ENCODE measurements at regions not wholly inside any gene's neighbourhood (a gene's known extent, or its start where the extent isn't known, plus 50 kb on each side); places are given as distances from the start of the nearest gene placed in this dataset.

- Histone ChIP-seq H3K79me2 (ENCODE audit: control insufficient read depth, insufficient read depth, low read length) (no peaks in the 10 kb centered on the region), H3K9ac (ENCODE audit: control insufficient read depth, extremely low read depth, insufficient read depth, low read length) (no peak overlapping the region), H3K36me3 (ENCODE audit: control insufficient read depth in 2 of 2, extremely low read depth in 1 of 2, insufficient read depth in 2 of 2, low read length in 2 of 2) (no peaks in the 10 kb centered on the region), H4K20me1 (ENCODE audit: control insufficient read depth, extremely low read depth, insufficient read depth, low read length) (no peaks in the 10 kb centered on the region), H3K9me1 (ENCODE audit: control insufficient read depth, extremely low read depth, insufficient read depth, low read length) (no peaks in the 10 kb centered on the region), H3K9me3 (ENCODE audit: control insufficient read depth, low read depth, low read length) (peaks cover 3% of the 10 kb centered on the region), H3K27me3 (ENCODE audit: control insufficient read depth, extremely low read depth, insufficient read depth, low read length) (no peaks in the 10 kb centered on the region), H3K4me1 (ENCODE audit: control insufficient read depth, extremely low read depth, insufficient read depth, low read length) (no peaks in the 10 kb centered on the region), H2AFZ (ENCODE audit: control insufficient read depth, low read length) (no peak overlapping the region), H3K4me3 (ENCODE audit: control insufficient read depth in 2 of 3, extremely low read depth in 1 of 3, insufficient read depth in 2 of 3, low read depth in 1 of 3, low read length in 3 of 3) (no peak overlapping the region), H3K27ac (ENCODE audit: control insufficient read depth, insufficient read depth, low read length) (no peak overlapping the region), H3K4me2 (ENCODE audit: control insufficient read depth, extremely low read depth, insufficient read depth, low read depth, low read length) (no peak overlapping the region)
- TF ChIP-seq EZH2 (IDR thresholded peaks at IDR 0.05; ENCODE audit: low read length) (no peak), CTCF (optimal IDR thresholded peaks at IDR 0.05 in 1 of 3, IDR thresholded peaks at IDR 0.05 in 1 of 3, conservative IDR thresholded peaks at IDR 0.05 in 1 of 3; ENCODE audit: extremely low read depth in 1 of 3, insufficient read depth in 2 of 3, low read length in 3 of 3) (no peak)
- no peak for DNase-seq (ENCODE audit: low read depth, low spot score)
- no peak for FAIRE-seq
- dilution Hi-C loops (cut with MboI; ENCODE audit: extremely low pct_ligation_motif_present, low sequenced_read_pairs), result no loop called here
Observed at GRCh38 chr16:26198221-26198620, 506.5 kb downstream of the HS3ST4 start.

- TF ChIP-seq EZH2 (IDR thresholded peaks at IDR 0.05; ENCODE audit: low read length) (no peak), CTCF (optimal IDR thresholded peaks at IDR 0.05 in 1 of 3, IDR thresholded peaks at IDR 0.05 in 1 of 3, conservative IDR thresholded peaks at IDR 0.05 in 1 of 3; ENCODE audit: extremely low read depth in 1 of 3, insufficient read depth in 2 of 3, low read length in 3 of 3) (no peak)
- Histone ChIP-seq H3K4me3 (ENCODE audit: control insufficient read depth in 2 of 3, extremely low read depth in 1 of 3, insufficient read depth in 2 of 3, low read depth in 1 of 3, low read length in 3 of 3) (no peak overlapping the region), H3K9ac (ENCODE audit: control insufficient read depth, extremely low read depth, insufficient read depth, low read length) (no peak overlapping the region), H2AFZ (ENCODE audit: control insufficient read depth, low read length) (no peak overlapping the region), H3K27me3 (ENCODE audit: control insufficient read depth, extremely low read depth, insufficient read depth, low read length) (no peaks in the 10 kb centered on the region), H4K20me1 (ENCODE audit: control insufficient read depth, extremely low read depth, insufficient read depth, low read length) (no peaks in the 10 kb centered on the region), H3K27ac (ENCODE audit: control insufficient read depth, insufficient read depth, low read length) (no peak overlapping the region), H3K9me1 (ENCODE audit: control insufficient read depth, extremely low read depth, insufficient read depth, low read length) (no peaks in the 10 kb centered on the region), H3K79me2 (ENCODE audit: control insufficient read depth, insufficient read depth, low read length) (no peaks in the 10 kb centered on the region), H3K36me3 (ENCODE audit: control insufficient read depth in 2 of 2, extremely low read depth in 1 of 2, insufficient read depth in 2 of 2, low read length in 2 of 2) (no peaks in the 10 kb centered on the region), H3K9me3 (ENCODE audit: control insufficient read depth, low read depth, low read length) (no peaks in the 10 kb centered on the region), H3K4me1 (ENCODE audit: control insufficient read depth, extremely low read depth, insufficient read depth, low read length) (no peaks in the 10 kb centered on the region), H3K4me2 (ENCODE audit: control insufficient read depth, extremely low read depth, insufficient read depth, low read depth, low read length) (no peak overlapping the region)
- dilution Hi-C loops (cut with MboI; ENCODE audit: extremely low pct_ligation_motif_present, low sequenced_read_pairs), result no loop called here
- DNase-seq (ENCODE audit: low read depth, low spot score) (no peak), FAIRE-seq (no peak)
Observed at GRCh38 chr16:26204138-26204537, 512.4 kb downstream of the HS3ST4 start.
